ENCODE measurements at regions not wholly inside any gene's neighbourhood (a gene's known extent, or its start where the extent isn't known, plus 50 kb on each side); places are given as distances from the start of the nearest gene placed in this dataset.
"Not testable (repeated sequence)": the region's sequence is repeated elsewhere in the genome, so short reads cannot be mapped to it uniquely, and the experiment has no call there.

- H3K4me3 Mint-ChIP-seq; H3K36me3 Mint-ChIP-seq (ENCODE audit: low read depth): not testable (repeated sequence)
- intact Hi-C loops (cut with micrococcal nuclease), result loop anchor here (1.0 kb wide), 1 partner anchor 169 kb away; no protein-coding TSS in a partner anchor
Observed at GRCh38 chr6:113689620-113690019, 167.5 kb upstream of the MARCKS start.

DNA sequence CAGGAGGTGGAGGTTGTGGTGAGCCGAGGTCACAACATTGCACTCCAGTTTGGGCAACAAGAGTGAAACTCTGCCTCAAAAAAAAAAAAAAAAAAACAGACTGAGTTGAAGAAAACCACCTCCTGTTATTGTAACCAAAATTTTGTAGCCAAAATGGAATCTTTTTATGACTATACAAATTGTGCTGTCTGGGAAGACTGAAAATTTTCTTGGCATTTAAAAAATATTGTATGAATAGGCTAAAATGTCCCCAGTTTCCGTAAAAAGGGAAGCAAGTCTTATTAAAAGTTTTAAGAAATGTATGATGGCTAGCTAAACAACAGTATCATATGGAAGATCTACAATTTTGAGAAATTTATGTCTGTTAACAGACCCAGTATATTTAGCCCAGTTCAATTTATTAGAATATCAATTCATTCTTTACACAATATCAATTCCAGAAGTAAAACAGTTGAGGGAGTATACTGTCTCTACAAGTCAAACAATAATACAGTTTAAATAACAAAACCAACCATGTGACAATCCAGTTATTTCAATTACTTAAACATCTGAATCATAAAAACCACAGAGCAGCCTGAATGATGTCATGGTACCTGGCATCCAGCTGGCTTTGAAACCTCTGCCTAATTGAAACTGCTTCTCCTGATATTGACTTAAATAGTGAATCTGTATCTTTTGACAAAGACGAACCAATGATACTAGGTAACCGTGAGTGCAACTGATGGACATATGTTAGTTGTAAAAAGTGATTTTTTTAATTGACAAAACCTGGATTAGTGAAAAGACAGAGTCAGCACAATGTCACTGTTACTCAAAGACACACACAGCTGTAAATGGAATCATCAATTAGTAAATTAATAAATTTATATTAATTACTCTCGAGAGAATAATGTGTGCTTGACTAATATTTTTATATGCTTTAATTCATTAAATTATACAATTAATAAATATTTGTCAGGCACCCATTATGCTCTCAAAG lies 166.6 kb upstream of the MARCKS start:
- Mint-ChIP-seq H3K36me3 (ENCODE audit: low read depth) (no peaks in the 10 kb centered on the region), H3K9me3 (no peaks in the 10 kb centered on the region), H3K4me3 (no peak overlapping the region), H3K4me1 (ENCODE audit: low read depth) (peaks cover 3% of the 10 kb centered on the region), H3K27ac (no peak overlapping the region), H3K27me3 (ENCODE audit: low read depth) (no peaks in the 10 kb centered on the region)
- peak; percentile 24 for DNase-seq
- CTCF ChIA-PET, result no interaction called here
- intact Hi-C loops (cut with micrococcal nuclease), result no loop called here

More at GRCh38 chr6:113689620-113690019, 167.5 kb upstream of the MARCKS start:
- H3K27me3 Mint-ChIP-seq (ENCODE audit: low read depth); CTCF ChIA-PET; H3K27ac Mint-ChIP-seq; H3K9me3 Mint-ChIP-seq; H3K4me1 Mint-ChIP-seq (ENCODE audit: low read depth): not testable (repeated sequence)
- peak; percentile 8 for DNase-seq

DNA sequence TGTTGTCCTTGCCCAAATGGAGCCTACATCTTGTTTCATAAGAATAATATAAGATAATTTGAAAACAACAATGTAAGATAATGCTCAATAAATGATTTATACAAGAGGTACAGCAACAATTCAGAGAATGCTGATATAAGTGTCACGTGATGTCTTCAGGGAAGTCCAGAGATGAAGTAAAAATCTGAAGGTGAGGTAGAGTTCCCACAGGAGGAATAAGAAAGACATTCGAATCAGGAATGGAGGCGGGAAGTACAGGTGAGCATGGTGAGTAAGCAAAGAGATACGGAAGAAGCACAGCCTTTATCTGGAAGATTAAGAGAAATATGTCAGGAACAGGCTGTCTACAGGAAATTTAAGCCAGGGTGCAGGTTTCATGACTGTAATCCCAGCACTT lies 165.9 kb upstream of the MARCKS start:
- H3K4me1 Mint-ChIP-seq (ENCODE audit: low read depth), result peaks cover 3% of the 10 kb centered on the region
- no peak overlapping the region for H3K27ac Mint-ChIP-seq
- no peak for DNase-seq
- no peak overlapping the region for H3K4me3 Mint-ChIP-seq
- H3K27me3 Mint-ChIP-seq (ENCODE audit: low read depth), result no peaks in the 10 kb centered on the region
- no peaks in the 10 kb centered on the region for H3K36me3 Mint-ChIP-seq (ENCODE audit: low read depth)
- intact Hi-C loops (cut with micrococcal nuclease), result no loop called here
- CTCF ChIA-PET, result no interaction called here
- H3K9me3 Mint-ChIP-seq, result no peaks in the 10 kb centered on the region

DNA sequence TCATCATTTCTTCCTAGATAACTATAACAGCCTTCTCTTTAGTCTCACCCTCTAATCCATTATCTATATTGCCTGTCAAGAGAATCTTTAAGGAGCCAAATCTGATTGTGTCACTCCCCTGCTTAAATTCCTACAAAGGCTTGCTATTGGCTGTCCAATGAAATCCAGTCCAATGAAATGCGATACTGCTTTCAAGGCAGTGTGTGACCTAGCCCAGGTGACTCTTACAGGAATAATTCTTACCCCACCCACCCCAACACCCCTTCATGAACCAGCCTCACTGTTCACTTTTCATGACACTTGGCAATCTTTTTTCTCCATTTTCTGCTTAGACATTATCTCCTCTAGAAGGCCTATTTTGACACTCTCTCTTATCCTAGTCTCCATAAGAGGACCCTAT lies 163.3 kb upstream of the MARCKS start:
- H3K27me3 Mint-ChIP-seq (ENCODE audit: low read depth), result no peaks in the 10 kb centered on the region
- no peaks in the 10 kb centered on the region for H3K36me3 Mint-ChIP-seq (ENCODE audit: low read depth)
- intact Hi-C loops (cut with micrococcal nuclease), result no loop called here
- H3K4me1 Mint-ChIP-seq (ENCODE audit: low read depth), result peaks cover 3% of the 10 kb centered on the region
- no peak overlapping the region for H3K4me3 Mint-ChIP-seq
- H3K27ac Mint-ChIP-seq, result no peak overlapping the region
- CTCF ChIA-PET, result no interaction called here
- no peaks in the 10 kb centered on the region for H3K9me3 Mint-ChIP-seq
- no peak for DNase-seq

- H3K27ac Mint-ChIP-seq, result no peak overlapping the region
- no peak overlapping the region for H3K4me3 Mint-ChIP-seq
- no peaks in the 10 kb centered on the region for H3K9me3 Mint-ChIP-seq
- H3K36me3 Mint-ChIP-seq (ENCODE audit: low read depth), result no peaks in the 10 kb centered on the region
- H3K27me3 Mint-ChIP-seq (ENCODE audit: low read depth), result no peaks in the 10 kb centered on the region
- CTCF ChIA-PET, result no interaction called here
- peaks cover 3% of the 10 kb centered on the region for H3K4me1 Mint-ChIP-seq (ENCODE audit: low read depth)
- DNase-seq, result no peak
- intact Hi-C loops (cut with micrococcal nuclease), result no loop called here
Observed at GRCh38 chr6:113694278-113695077, 162.7 kb upstream of the MARCKS start.

DNA sequence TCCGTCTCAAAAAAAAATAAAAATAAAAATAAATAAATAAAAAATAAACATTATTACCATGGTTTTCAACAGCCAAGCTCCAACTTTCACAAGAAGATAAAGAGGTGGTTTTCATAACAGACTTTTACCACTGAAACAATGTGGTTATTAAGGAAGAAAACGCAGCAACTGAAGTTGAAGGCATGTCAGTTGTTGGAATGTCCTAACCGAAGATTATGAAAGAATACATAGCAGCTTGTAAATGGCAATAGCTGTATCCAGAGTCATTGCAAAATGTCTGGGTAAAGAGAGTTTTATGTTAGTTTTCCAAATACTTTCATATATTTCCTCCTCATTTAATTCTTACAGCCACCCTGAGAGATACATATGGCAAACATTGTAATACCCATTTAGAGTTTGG lies 161.6 kb upstream of the MARCKS start:
- H3K27ac Mint-ChIP-seq, result no peak overlapping the region
- H3K4me1 Mint-ChIP-seq (ENCODE audit: low read depth), result peaks cover under 1% of the 10 kb centered on the region
- no peak for DNase-seq
- no peaks in the 10 kb centered on the region for H3K27me3 Mint-ChIP-seq (ENCODE audit: low read depth)
- no peak overlapping the region for H3K4me3 Mint-ChIP-seq
- intact Hi-C loops (cut with micrococcal nuclease), result no loop called here
- no peaks in the 10 kb centered on the region for H3K9me3 Mint-ChIP-seq
- CTCF ChIA-PET, result no interaction called here
- no peaks in the 10 kb centered on the region for H3K36me3 Mint-ChIP-seq (ENCODE audit: low read depth)

DNA sequence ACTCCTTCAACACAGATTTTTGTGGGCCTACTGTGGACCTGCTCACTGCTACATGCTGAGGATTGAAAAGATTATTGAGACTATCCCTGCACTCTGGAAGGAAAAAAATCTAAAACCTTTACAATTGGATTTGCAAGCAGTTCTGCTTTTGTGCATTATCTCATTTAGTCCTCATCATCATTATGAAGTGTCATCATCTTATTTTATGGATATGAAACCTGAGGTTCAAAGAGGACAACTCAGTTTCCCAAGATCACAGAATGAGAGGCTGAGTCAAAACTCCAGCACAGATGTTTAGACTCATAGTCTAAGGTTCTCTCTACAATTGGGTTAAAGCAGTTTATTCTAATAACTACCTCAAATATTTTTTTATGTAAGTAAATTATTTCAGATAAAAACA lies 160.2 kb upstream of the MARCKS start:
- no peak for DNase-seq
- Mint-ChIP-seq H3K9me3 (no peaks in the 10 kb centered on the region), H3K4me1 (ENCODE audit: low read depth) (no peaks in the 10 kb centered on the region), H3K36me3 (ENCODE audit: low read depth) (no peaks in the 10 kb centered on the region), H3K4me3 (no peak overlapping the region), H3K27me3 (ENCODE audit: low read depth) (no peaks in the 10 kb centered on the region), H3K27ac (no peak overlapping the region)
- intact Hi-C loops (cut with micrococcal nuclease), result no loop called here
- CTCF ChIA-PET, result no interaction called here

GRCh38 chr6:113697632-113698410 lies 159.3 kb upstream of the MARCKS start:
- Mint-ChIP-seq H3K4me3 (no peak overlapping the region), H3K36me3 (ENCODE audit: low read depth) (peaks cover 2% of the 10 kb centered on the region), H3K4me1 (ENCODE audit: low read depth) (no peaks in the 10 kb centered on the region), H3K9me3 (no peaks in the 10 kb centered on the region), H3K27me3 (ENCODE audit: low read depth) (no peaks in the 10 kb centered on the region), H3K27ac (no peak overlapping the region)
- CTCF ChIA-PET, result no interaction called here
- intact Hi-C loops (cut with micrococcal nuclease), result no loop called here
- no peak for DNase-seq

DNA sequence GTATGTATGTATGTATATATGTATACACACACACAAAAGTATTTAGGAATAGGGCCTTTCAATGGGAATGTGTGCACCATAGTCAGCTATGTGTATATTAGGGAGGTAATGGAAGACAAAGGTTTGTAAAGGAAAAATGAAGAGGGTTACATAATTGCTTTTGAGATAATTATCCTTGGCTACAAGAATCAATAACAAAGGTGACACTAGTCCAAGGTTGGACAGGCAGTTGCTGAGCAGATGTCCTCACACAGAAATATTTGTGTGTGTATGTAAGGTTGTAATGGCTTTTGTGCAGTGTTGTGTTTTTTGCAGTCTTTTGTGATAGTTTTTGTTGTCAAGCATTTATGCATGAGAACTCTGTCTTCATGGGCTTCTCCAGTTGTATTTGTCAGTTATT lies 157.9 kb upstream of the MARCKS start:
- Mint-ChIP-seq H3K27me3 (ENCODE audit: low read depth) (no peaks in the 10 kb centered on the region), H3K36me3 (ENCODE audit: low read depth) (peaks cover 2% of the 10 kb centered on the region), H3K9me3 (no peaks in the 10 kb centered on the region), H3K4me3 (no peak overlapping the region), H3K4me1 (ENCODE audit: low read depth) (no peaks in the 10 kb centered on the region), H3K27ac (no peak overlapping the region)
- DNase-seq, result no peak
- CTCF ChIA-PET, result no interaction called here
- intact Hi-C loops (cut with micrococcal nuclease), result no loop called here

DNA sequence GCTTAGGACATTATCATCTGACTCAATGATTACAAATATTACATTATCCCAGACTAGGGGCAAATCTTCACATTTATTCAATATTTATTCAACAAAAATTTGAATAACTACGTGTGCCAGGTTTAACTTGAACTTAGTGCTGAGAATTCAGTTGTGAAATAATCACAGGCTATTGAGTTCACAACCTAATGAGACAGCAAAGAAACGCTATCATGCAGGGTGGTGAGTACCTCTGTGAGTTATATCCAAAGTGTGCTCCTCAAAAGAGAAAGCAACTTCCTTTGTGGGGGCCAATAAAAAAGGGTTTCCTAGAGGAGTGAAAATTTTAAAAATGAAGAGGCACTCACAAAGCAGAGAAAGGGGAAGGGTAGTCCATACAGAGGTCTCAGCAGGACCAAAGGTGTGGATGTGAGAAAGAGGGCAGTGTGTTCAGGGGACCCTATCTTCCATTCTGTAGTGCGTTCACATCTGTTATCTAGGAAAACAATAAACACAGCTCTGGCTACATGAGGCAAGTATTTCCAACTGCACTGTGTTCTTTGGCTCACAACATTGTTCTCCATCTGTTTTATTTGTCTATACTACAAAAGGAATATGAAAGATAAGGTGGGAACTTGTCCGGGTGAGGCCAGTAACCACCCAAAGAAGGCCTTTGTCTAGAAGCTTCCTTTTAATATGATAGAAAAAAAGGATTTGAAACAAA lies 155.4 kb upstream of the MARCKS start:
- H3K4me3 Mint-ChIP-seq, result no peak overlapping the region
- intact Hi-C loops (cut with micrococcal nuclease), result no loop called here
- peaks cover 2% of the 10 kb centered on the region for H3K36me3 Mint-ChIP-seq (ENCODE audit: low read depth)
- CTCF ChIA-PET, result no interaction called here
- DNase-seq, result no peak
- no peaks in the 10 kb centered on the region for H3K27me3 Mint-ChIP-seq (ENCODE audit: low read depth)
- no peak overlapping the region for H3K27ac Mint-ChIP-seq
- no peaks in the 10 kb centered on the region for H3K9me3 Mint-ChIP-seq
- H3K4me1 Mint-ChIP-seq (ENCODE audit: low read depth), result no peaks in the 10 kb centered on the region

- H3K36me3 Mint-ChIP-seq (ENCODE audit: low read depth), result peaks cover 2% of the 10 kb centered on the region
- DNase-seq, result no peak
- H3K27me3 Mint-ChIP-seq (ENCODE audit: low read depth), result peaks cover 1% of the 10 kb centered on the region
- intact Hi-C loops (cut with micrococcal nuclease), result no loop called here
- H3K4me1 Mint-ChIP-seq (ENCODE audit: low read depth), result no peaks in the 10 kb centered on the region
- H3K27ac Mint-ChIP-seq, result no peak overlapping the region
- no peak overlapping the region for H3K4me3 Mint-ChIP-seq
- H3K9me3 Mint-ChIP-seq, result no peaks in the 10 kb centered on the region
- CTCF ChIA-PET, result no interaction called here
Observed at GRCh38 chr6:113707194-113707593, 150.0 kb upstream of the MARCKS start.

GRCh38 chr6:113709936-113710509 lies 147.1 kb upstream of the MARCKS start:
- intact Hi-C loops (cut with micrococcal nuclease), result no loop called here
- H3K36me3 Mint-ChIP-seq (ENCODE audit: low read depth), result no peaks in the 10 kb centered on the region
- H3K9me3 Mint-ChIP-seq, result no peaks in the 10 kb centered on the region
- CTCF ChIA-PET, result no interaction called here
- peaks cover 1% of the 10 kb centered on the region for H3K27me3 Mint-ChIP-seq (ENCODE audit: low read depth)
- no peak overlapping the region for H3K4me3 Mint-ChIP-seq
- H3K27ac Mint-ChIP-seq, result no peak overlapping the region
- no peak for DNase-seq
- H3K4me1 Mint-ChIP-seq (ENCODE audit: low read depth), result no peaks in the 10 kb centered on the region

Measured in activated naive CD4-positive, alpha-beta T cell treated with anti-CD3 and anti-CD28 coated beads for 36 hours (primary cell).